ENCODE measurements at regions not wholly inside any gene's neighbourhood (a gene's known extent, or its start where the extent isn't known, plus 50 kb on each side); places are given as distances from the start of the nearest gene placed in this dataset.

DNA sequence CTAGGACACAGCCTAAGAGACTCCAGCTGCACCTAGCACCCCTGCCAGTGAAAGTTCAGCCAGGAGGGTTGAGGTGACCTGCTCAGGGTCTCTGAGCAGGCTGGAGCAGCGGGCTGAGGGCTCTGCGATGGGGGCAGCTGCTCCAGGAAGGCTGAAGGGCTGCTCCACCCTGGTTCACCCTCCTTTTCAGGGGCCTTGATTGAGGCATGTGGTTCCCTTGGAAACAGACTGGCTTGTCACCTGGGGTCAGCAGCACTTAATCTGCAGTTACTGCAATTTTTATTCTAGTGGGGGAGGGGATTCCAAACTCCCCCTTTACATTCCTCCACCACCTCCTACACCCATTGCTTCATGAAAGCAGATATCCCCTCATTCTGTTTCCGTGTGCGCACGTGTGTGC, 85.3 kb upstream of the UNC5B start:
- no peak for DNase-seq

GRCh38 chr10:71127773-71128172, 84.6 kb upstream of the UNC5B start:
- no peak for DNase-seq

GRCh38 chr10:71128311-71128980, 83.9 kb upstream of the UNC5B start:
- no peak for DNase-seq

DNA sequence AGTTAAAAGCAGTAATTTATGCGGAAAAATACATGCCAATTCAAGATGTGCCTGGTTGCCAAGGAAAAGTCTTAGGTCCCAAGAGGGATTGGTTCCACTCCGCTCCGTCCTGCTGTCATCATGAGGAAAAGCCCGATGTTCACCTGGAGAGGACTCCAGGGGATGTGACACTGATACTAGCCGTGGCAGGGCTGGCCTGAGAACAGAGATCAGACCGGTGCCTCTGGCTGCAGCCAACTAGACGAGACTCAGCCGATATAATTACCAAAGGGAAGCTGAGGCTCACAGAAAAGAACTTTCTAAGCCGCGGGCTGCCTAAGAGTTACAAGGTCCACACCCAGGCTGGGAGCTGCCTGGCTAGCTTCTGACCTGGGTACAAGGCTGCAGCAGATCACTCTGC, 81.3 kb upstream of the UNC5B start:
- DNase-seq = no peak

DNA sequence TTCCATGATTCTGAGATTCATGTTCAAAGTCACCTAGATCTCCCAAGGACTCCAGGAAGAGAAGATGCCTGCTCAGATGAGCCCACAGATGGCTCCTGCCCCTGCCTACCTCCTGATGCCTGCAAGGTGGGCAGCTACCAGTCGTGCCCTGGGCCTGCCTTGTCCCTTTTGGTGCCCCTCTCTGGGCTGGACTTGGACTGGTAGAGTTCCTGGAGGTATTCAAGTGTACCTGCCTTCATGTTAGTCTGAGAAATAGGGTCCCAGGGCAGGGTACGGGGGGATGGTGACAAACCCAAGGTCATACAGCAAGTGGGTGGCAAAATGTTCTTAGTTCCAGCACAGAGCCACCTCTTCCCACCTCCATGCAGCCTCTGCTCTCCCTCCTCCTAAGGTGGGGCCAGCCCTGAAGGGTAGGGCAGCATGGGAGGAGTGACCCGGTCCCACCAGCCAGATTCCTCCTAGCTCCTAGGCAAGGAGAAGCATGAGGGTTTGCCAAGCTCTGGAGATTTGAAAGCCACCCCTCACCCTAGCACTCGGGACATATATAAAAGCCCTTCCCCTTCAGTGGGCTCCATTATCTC, 80.8 kb upstream of the UNC5B start:
- DNase-seq = no peak

DNA sequence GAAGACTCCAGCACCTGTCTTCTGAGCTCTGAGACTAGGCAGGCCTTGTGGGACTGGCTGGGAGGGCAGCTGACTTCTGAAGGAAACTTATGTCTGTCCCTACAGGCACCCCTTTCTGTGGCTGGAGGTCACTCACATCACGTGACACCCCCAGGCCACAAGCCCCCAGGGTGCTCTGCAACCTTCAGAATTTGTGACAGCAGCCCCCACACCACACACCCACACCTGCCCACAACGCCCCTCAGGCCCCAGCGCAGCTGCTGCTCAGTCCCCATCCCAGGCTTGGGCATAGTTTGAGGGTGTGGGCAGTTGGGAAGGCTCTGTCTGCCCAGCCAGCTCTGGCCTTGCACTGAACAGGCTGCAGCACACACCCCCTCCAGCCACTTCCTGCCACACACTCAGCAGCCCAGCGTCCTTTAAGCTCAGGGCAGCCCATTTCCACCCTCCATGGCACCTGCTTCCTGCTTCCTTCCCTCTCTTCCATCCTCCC, 80.0 kb upstream of the UNC5B start:
- DNase-seq = no peak

DNA sequence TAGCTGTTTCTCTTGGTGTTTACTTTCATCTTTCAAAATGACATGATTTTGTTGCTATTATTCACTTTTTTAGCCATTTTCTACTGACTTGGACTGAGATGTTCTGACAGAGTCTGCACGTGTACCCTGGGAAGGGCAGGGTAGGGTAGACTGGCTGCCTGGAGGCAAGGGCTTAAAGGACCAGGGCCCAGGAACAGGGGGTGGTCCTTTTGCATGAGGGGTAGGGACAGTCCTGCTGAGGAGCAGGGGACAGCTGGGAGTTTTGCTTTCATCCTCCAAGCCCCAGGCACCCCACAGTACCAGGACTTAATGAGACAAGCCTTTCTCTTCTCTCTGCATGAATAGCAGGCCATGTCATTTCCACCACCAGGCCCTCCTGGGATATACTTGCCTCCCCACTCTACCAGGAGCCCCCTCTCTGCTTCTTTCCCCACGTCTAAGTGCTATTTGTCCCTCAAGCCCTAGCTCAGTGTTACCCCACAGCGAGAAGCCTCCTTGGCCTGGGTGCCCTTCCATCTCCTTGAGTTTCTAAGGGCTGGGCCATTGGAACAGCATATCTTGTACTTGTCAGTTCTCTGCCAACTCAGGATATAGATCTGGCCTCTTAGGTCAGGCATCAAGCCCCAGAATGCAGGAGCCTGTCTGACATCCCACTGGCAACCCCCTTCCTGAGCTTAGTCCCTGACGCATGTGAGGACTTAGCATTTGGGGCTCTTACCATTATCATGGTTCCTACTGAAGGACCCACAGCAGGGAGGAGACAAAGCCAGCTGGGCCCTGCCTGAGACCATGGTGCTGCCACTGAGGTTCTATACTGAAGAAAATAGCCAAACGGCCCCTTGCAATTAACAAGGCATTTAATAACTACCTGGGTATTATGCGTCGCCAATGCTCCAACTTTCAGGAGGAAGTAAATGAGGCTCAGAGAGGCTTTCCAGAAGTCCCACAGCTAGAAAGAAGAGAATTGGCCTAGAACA, 78.4 kb upstream of the UNC5B start:
- no peak for DNase-seq

GRCh38 chr10:71134732-71135211, 77.6 kb upstream of the UNC5B start:
- no peak for DNase-seq

DNA sequence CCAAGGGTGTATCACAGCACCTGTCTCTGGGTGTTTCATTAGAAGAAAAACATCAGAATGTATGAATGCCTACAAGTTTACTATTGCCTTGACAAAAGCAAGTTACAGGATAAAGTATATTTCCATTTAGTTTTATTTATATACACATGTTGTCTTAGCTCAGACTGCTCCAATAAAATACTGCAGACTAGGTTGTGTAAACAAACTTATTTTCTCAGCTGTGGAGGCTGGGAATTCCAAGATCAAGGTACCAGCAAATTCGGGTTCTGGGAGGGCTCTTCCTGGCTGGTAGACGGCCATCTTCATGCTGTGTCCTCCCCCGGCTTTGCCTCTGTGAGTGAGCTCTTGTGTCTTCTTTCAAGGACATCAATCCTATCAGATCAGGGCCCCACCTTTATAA, 77.1 kb upstream of the UNC5B start:
- DNase-seq = no peak

GRCh38 chr10:71136036-71136721, 76.2 kb upstream of the UNC5B start:
- no peak for DNase-seq

DNA sequence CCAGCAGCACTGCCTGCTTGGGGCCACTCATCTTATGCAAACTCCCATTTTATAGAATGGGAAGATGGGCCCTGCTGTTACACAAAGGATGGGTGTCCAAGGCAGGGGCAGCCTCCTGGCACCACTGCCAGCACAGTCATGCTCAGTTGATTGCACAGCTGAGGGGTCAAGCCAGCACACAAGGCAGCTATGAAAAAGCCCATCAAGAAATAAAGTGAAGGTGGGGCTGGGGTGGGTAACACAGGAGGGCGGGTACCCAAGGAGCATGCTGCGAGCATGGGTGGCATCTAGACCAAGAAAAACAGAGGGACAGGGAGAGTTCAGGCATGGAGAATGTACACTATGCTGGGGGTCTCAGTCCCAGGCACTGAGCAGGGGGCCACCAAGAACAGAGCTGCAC, 74.7 kb upstream of the UNC5B start:
- no peak for DNase-seq

- no peak for DNase-seq
Measured at GRCh38 chr10:71138166-71138830, 74.1 kb upstream of the UNC5B start.

DNA sequence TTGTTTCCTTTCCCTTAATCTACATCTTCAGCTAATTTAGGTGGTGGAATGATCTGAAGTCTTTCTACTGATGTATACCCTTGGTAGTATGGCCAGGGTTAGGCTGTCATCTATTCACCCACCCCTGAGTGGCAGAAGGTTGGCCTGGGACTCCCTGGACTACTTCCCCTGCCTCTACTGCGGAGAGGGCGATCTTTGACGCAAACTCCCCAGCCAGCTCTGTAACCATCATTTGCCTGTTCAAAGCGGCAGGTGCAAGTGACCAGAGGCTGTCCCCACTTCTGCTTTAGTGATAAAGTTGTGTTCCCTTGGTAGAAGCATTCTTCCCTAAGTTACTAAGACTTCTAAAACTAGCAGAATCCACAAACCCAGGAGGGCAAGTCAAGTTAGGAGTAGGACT, 70.8 kb upstream of the UNC5B start:
- DNase-seq = no peak

GRCh38 chr10:71143170-71143569, 69.2 kb upstream of the UNC5B start:
- no peak for DNase-seq

- no peak for DNase-seq
Measured at GRCh38 chr10:71143610-71144009, 68.8 kb upstream of the UNC5B start.

- DNase-seq = no peak
Measured at GRCh38 chr10:71144824-71145223, 67.5 kb upstream of the UNC5B start.

DNA sequence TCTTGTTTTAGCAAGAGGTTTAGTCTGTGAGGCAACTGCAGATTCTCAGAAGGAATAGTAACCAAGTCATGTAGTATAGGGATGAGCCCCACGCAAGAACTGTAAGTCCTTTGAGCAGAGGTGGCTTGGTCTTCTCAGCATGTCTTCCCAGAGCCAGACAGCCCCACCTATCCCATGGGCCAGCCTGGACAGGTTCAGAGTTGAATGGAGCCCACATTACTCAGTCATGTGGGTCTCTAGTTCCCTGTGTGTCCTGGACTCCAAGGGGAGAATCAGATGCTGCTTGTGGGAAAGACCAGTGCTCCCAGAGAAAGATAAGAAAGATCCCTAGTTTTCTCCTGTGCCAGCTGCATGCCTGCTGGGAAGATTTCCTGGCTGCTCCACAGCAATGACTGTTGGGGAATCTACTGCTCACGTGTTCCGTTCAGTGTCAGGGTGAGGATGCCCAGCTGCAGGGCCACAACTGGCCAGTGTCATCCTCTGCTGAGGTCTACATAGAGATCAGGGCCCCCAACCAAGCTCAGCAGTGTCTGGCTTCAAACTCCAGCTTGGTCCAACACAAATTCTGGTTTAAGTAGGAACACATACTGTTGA, 66.9 kb upstream of the UNC5B start:
- no peak for DNase-seq

DNA sequence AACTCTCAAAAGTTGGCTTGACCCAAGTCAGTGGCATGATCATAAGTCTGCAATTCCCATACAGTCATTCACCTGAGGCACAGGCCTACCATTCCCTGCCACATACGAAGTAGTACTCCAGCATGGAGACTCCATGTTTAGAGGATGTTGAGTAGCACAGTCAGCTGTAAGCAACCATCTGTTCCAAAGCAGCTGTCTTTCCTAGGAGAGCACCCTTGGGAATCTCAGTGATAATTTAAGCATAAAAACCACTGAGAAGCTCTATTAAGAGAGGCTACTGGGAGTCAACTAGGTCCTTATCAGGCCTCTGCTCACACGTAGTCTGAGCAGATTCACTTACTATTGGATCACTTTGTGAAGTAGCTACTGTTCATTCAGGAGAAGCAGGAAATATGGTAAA, 61.6 kb upstream of the UNC5B start:
- no peak for DNase-seq

GRCh38 chr10:71152043-71152442, 60.3 kb upstream of the UNC5B start:
- no peak for DNase-seq

GRCh38 chr10:71156436-71156835, 55.9 kb upstream of the UNC5B start:
- peak; percentile 57 for DNase-seq

GRCh38 chr10:71157435-71157834, 54.9 kb upstream of the UNC5B start:
- DNase-seq = no peak

DNA sequence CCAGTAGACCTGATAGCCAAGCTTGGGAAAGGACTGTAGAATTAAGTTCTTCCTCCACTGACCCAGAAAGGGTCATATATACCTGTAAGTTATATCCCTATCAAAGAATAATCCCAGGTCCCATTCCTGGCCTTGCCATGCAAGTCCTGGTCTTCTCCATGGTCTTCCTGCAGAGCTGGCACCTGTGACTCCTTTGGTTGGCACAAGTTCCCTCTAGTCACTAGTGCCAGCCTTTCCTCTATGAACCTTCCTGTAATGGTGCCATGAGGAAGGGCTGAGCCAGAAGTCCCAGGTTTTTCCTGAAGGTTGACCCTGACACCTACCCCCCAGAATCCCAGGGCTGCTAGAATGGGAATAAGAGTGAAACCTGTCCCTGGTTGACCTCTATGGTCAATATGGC, 54.1 kb upstream of the UNC5B start:
- no peak for DNase-seq
